ENCODE measurements at regions not wholly inside any gene's neighbourhood (a gene's known extent, or its start where the extent isn't known, plus 50 kb on each side); places are given as distances from the start of the nearest gene placed in this dataset.

GRCh38 chr16:26550111-26550610 lies 516.6 kb upstream of the C16orf82 start:
- intact Hi-C loops (cut with micrococcal nuclease) = no loop called here
- no peak overlapping the region for H2AFZ ChIP-seq (ENCODE audit: low read depth, low read length, poor library complexity, severe bottlenecking)
- no peak overlapping the region for H3K4me3 ChIP-seq (replicated peaks in 1 of 2; ENCODE audit: low read depth in 1 of 2, low read length in 2 of 2)
- no peaks in the 10 kb centered on the region for H3K9me2 ChIP-seq (ENCODE audit: insufficient read depth)
- H4K20me1 ChIP-seq (ENCODE audit: insufficient read depth) = no peaks in the 10 kb centered on the region
- H3K27me3 ChIP-seq (ENCODE audit: insufficient read depth, low read length) = no peaks in the 10 kb centered on the region
- RAD21 ChIA-PET (ENCODE audit: low non-redundant PET in 1 of 2, low total read pairs in 2 of 2, uncharacterized antibody in 2 of 2, unreplicated experiment in 2 of 2) = no interaction called here
- POLR2A ChIA-PET = no interaction called here
- TF ChIP-seq SP1 (IDR thresholded peaks at IDR 0.05; ENCODE audit: low read depth) = no peak
- no peak for TF ChIP-seq CTCF (IDR thresholded peaks at IDR 0.05 in 2 of 3, conservative IDR thresholded peaks at IDR 0.05 in 1 of 3; ENCODE audit: borderline replicate concordance in 1 of 3, insufficient read depth in 1 of 3, low read depth in 2 of 3, low read length in 2 of 3)
- TF ChIP-seq YY1 (IDR thresholded peaks at IDR 0.05; ENCODE audit: extremely low read depth, insufficient replicate concordance, low read depth, low read length) = no peak
- no peak for TF ChIP-seq SIN3A (IDR thresholded peaks at IDR 0.05; ENCODE audit: low read depth)
- no peak for TF ChIP-seq ZNF274 (IDR thresholded peaks at IDR 0.05; ENCODE audit: low read depth, low read length)
- no peak for TF ChIP-seq CEBPB (IDR thresholded peaks at IDR 0.05; ENCODE audit: low read depth)
- TF ChIP-seq FOSL1 (IDR thresholded peaks at IDR 0.05; ENCODE audit: low read depth) = no peak
- TF ChIP-seq ATF3 (IDR thresholded peaks at IDR 0.05) = no peak
- no peak for TF ChIP-seq EGR1 (IDR thresholded peaks at IDR 0.05; ENCODE audit: low read depth)
- TF ChIP-seq, protein P1, sequence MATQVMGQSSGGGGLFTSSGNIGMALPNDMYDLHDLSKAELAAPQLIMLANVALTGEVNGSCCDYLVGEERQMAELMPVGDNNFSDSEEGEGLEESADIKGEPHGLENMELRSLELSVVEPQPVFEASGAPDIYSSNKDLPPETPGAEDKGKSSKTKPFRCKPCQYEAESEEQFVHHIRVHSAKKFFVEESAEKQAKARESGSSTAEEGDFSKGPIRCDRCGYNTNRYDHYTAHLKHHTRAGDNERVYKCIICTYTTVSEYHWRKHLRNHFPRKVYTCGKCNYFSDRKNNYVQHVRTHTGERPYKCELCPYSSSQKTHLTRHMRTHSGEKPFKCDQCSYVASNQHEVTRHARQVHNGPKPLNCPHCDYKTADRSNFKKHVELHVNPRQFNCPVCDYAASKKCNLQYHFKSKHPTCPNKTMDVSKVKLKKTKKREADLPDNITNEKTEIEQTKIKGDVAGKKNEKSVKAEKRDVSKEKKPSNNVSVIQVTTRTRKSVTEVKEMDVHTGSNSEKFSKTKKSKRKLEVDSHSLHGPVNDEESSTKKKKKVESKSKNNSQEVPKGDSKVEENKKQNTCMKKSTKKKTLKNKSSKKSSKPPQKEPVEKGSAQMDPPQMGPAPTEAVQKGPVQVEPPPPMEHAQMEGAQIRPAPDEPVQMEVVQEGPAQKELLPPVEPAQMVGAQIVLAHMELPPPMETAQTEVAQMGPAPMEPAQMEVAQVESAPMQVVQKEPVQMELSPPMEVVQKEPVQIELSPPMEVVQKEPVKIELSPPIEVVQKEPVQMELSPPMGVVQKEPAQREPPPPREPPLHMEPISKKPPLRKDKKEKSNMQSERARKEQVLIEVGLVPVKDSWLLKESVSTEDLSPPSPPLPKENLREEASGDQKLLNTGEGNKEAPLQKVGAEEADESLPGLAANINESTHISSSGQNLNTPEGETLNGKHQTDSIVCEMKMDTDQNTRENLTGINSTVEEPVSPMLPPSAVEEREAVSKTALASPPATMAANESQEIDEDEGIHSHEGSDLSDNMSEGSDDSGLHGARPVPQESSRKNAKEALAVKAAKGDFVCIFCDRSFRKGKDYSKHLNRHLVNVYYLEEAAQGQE (IDR thresholded peaks at IDR 0.05; ENCODE audit: low read depth) = no peak
- no peak for TF ChIP-seq JUND (IDR thresholded peaks at IDR 0.05)
- no peak for TF ChIP-seq EZH2phosphoT487 (IDR thresholded peaks at IDR 0.05; ENCODE audit: borderline replicate concordance)
- TF ChIP-seq EZH2 (IDR thresholded peaks at IDR 0.05) = no peak
- no peak for TF ChIP-seq ZFX (IDR thresholded peaks at IDR 0.05)
- TF ChIP-seq MAX (IDR thresholded peaks at IDR 0.05) = no peak
- TF ChIP-seq SRF (IDR thresholded peaks at IDR 0.05; ENCODE audit: low read depth) = no peak
- TF ChIP-seq ELF1 (IDR thresholded peaks at IDR 0.05; ENCODE audit: borderline replicate concordance, low read depth) = no peak
- ATAC-seq (no peak), DNase-seq (ENCODE audit: low read depth, low spot score) (no peak)
- no TSS peak for BruUV-seq (replicated peaks)
- CTCF ChIA-PET = no interaction called here
- H3K9me3 ChIP-seq (ENCODE audit: control insufficient read depth in 1 of 2, insufficient read depth in 1 of 2, low read depth in 1 of 2, low read length in 2 of 2) = peaks cover 0 to 9% of the 10 kb centered on the region in 2 experiments; a peak in 1 of 4 replicates
- no peak overlapping the region for H3K4me2 ChIP-seq (ENCODE audit: low read length)
- H3K79me2 ChIP-seq (ENCODE audit: insufficient read depth, low read length) = no peaks in the 10 kb centered on the region
- no peaks in the 10 kb centered on the region for H3K36me3 ChIP-seq (ENCODE audit: control insufficient read depth in 1 of 2, insufficient read depth in 2 of 2, low read length in 2 of 2)
- H3K27ac ChIP-seq (ENCODE audit: low read depth, low read length) = no peak overlapping the region
- no peaks in the 10 kb centered on the region for H3K4me1 ChIP-seq (ENCODE audit: control insufficient read depth in 1 of 2, insufficient read depth in 2 of 2, low read length in 2 of 2)
- H3K9ac ChIP-seq (ENCODE audit: low read length) = no peak overlapping the region
